ENCODE measurements at regions not wholly inside any gene's neighbourhood (a gene's known extent, or its start where the extent isn't known, plus 50 kb on each side); places are given as distances from the start of the nearest gene placed in this dataset.

DNA sequence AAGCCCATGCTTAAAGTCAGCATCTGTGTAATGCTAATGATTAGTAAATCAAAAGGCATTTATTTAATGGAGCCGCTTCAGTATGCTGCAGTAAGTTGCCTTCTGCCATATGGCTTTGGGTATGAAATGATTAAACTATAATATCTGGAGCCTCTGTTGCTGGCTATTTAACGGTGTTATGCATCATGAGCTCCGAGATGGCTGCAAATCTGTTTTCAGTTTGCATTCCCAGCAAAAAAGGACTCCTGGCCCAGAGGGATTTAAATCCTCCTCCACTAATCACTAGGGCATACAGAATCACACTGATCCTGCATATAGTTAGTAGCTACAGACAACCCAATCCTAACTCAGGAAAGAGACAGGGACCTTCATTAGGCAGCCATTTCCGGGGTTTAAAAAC lies 171.5 kb upstream of the EEA1 start:
- no peak overlapping the region for H2BK120ac ChIP-seq (replicated peaks; ENCODE audit: low read depth, low read length)
- no peaks in the 10 kb centered on the region for H3K23me2 ChIP-seq (ENCODE audit: low read depth, low read length)
- no peaks in the 10 kb centered on the region for H3K79me1 ChIP-seq (ENCODE audit: low read depth, low read length)
- no peaks in the 10 kb centered on the region for H3K4me1 ChIP-seq (replicated peaks in 1 of 4; ENCODE audit: control insufficient read depth in 3 of 4, insufficient read depth in 4 of 4, low read length in 3 of 4)
- H2BK12ac ChIP-seq (ENCODE audit: low read depth, low read length) = no peak overlapping the region
- CTCF ChIA-PET (ENCODE audit: partially characterized antibody) = interaction anchor here (1.0 to 1.3 kb wide), 3 partner anchors 20 to 75 kb away, joined by 3 to 4 read pairs (median 3); no protein-coding TSS in a partner anchor
- H2BK15ac ChIP-seq (ENCODE audit: low read length) = no peak overlapping the region
- H3K4me3 ChIP-seq (ENCODE audit: extremely low read depth in 1 of 4, insufficient read depth in 2 of 4, low read depth in 3 of 4, low read length in 4 of 4) = no peak overlapping the region
- H3K18ac ChIP-seq (ENCODE audit: extremely low read depth, low read length) = no peak overlapping the region
- no peaks in the 10 kb centered on the region for H3K79me2 ChIP-seq (ENCODE audit: control insufficient read depth in 1 of 2, insufficient read depth in 2 of 2, low read length in 2 of 2)
- H3K9ac ChIP-seq (replicated peaks in 1 of 4; ENCODE audit: extremely low read depth in 1 of 4, low read depth in 3 of 4, low read length in 3 of 4) = no peak overlapping the region
- H4K91ac ChIP-seq (replicated peaks; ENCODE audit: insufficient read length, low read length) = no peak overlapping the region
- H3K23ac ChIP-seq (ENCODE audit: insufficient read length) = no peak overlapping the region
- H3K36me3 ChIP-seq (ENCODE audit: control insufficient read depth in 2 of 4, insufficient read depth in 4 of 4, low read length in 3 of 4) = no peaks in the 10 kb centered on the region
- no peak overlapping the region for H2BK20ac ChIP-seq (ENCODE audit: low read length)
- H4K5ac ChIP-seq (ENCODE audit: insufficient read length, low read depth, low read length) = no peak overlapping the region
- POLR2A ChIA-PET (ENCODE audit: partially characterized antibody) = no interaction called here
- H3K27me3 ChIP-seq (replicated peaks in 1 of 4; ENCODE audit: control insufficient read depth in 3 of 4, extremely low read depth in 1 of 4, insufficient read depth in 3 of 4, low read length in 3 of 4) = no peaks in the 10 kb centered on the region
- FAIRE-seq (no peak), DNase-seq (ENCODE audit: low read depth in 1 of 2, low spot score in 2 of 2) (no peak)
- no peaks in the 10 kb centered on the region for H4K20me1 ChIP-seq (replicated peaks in 1 of 2; ENCODE audit: control insufficient read depth in 1 of 2, insufficient read depth in 2 of 2, low read length in 2 of 2)
- no peak overlapping the region for H4K8ac ChIP-seq (ENCODE audit: extremely low read depth, insufficient read depth, low read length)
- no peak overlapping the region for H2AK5ac ChIP-seq (ENCODE audit: low read depth, low read length)
- H2BK5ac ChIP-seq (ENCODE audit: low read depth, low read length) = no peak overlapping the region
- no peak overlapping the region for H3K14ac ChIP-seq (ENCODE audit: insufficient read length)
- H3K9me3 ChIP-seq (ENCODE audit: insufficient read depth in 2 of 2, low read depth in 1 of 2, low read length in 1 of 2) = no peaks in the 10 kb centered on the region
- H3K4me2 ChIP-seq (ENCODE audit: insufficient read depth in 1 of 2, low read depth in 2 of 2, low read length in 2 of 2) = no peak overlapping the region
- H2AFZ ChIP-seq (ENCODE audit: low read length) = no peak overlapping the region
- no peak overlapping the region for H3K27ac ChIP-seq (ENCODE audit: low read depth, low read length)
- H3K56ac ChIP-seq (replicated peaks; ENCODE audit: insufficient read length, low read depth, low read length) = no peak overlapping the region
- H3K4ac ChIP-seq (replicated peaks; ENCODE audit: insufficient read length, low read depth, low read length) = no peak overlapping the region
- 87% methylated on average over 4 of the region's 4 CpGs; no CpG with 5 or more reads in 1 of the 2 experiments for WGBS, 2 experiments (ENCODE audit: extremely low coverage in 1 of 2, insufficient coverage in 1 of 2, insufficient read length in 1 of 2, insufficient replicate concordance in 2 of 2, low coverage in 1 of 2, low lambda C conversion rate in 2 of 2, missing lambda C conversion rate in 1 of 2)
- no peak for TF ChIP-seq EP300 (IDR thresholded peaks at IDR 0.05; ENCODE audit: borderline replicate concordance in 1 of 2, low read depth in 2 of 2, low read length in 2 of 2)

All from H1 (cell line).